ENCODE measurements at regions not wholly inside any gene's neighbourhood (a gene's known extent, or its start where the extent isn't known, plus 50 kb on each side); places are given as distances from the start of the nearest gene placed in this dataset.

GRCh38 chr5:156197042-156197635 lies 129.8 kb upstream of the SGCD start:
- H3K27ac ChIP-seq, result no peak overlapping the region
- TF ChIP-seq POLR2A (IDR thresholded peaks at IDR 0.05) (no peak), CTCF (IDR thresholded peaks at IDR 0.05 in 4 of 5, conservative IDR thresholded peaks at IDR 0.05 in 1 of 5) (no peak)

GRCh38 chr5:156199045-156199444 lies 127.9 kb upstream of the SGCD start:
- TF ChIP-seq POLR2A (IDR thresholded peaks at IDR 0.05) (no peak), CTCF (IDR thresholded peaks at IDR 0.05 in 4 of 5, conservative IDR thresholded peaks at IDR 0.05 in 1 of 5) (no peak)
- DNase-seq, result no peak
- no peak overlapping the region for H3K27ac ChIP-seq
- H3K4me3 ChIP-seq, result no peak overlapping the region
- H3K36me3 ChIP-seq, result no peaks in the 10 kb centered on the region
- no peaks in the 10 kb centered on the region for H3K4me1 ChIP-seq
- in situ Hi-C loops (cut with MboI; ENCODE audit: low sequenced_read_pairs in 4 of 4), result no loop called here
- intact Hi-C loops (cut with DNase I; ENCODE audit: low total_unique reads), result no loop called here
- H3K27me3 ChIP-seq, result no peaks in the 10 kb centered on the region
- ATAC-seq, result no peak
- no peaks in the 10 kb centered on the region for H3K9me3 ChIP-seq

More at GRCh38 chr5:156197042-156197635, 129.8 kb upstream of the SGCD start:
- DNase-seq (no peak), ATAC-seq (no peak)
- in situ Hi-C loops (cut with MboI; ENCODE audit: low sequenced_read_pairs in 4 of 4), result no loop called here
- Histone ChIP-seq H3K27me3 (no peaks in the 10 kb centered on the region), H3K4me3 (no peak overlapping the region), H3K4me1 (no peaks in the 10 kb centered on the region), H3K9me3 (no peaks in the 10 kb centered on the region), H3K36me3 (no peaks in the 10 kb centered on the region)
- intact Hi-C loops (cut with DNase I; ENCODE audit: low total_unique reads), result no loop called here

- intact Hi-C loops (cut with DNase I; ENCODE audit: low total_unique reads), result no loop called here
- in situ Hi-C loops (cut with MboI; ENCODE audit: low sequenced_read_pairs in 4 of 4), result no loop called here
- Histone ChIP-seq H3K27ac (no peak overlapping the region), H3K27me3 (no peaks in the 10 kb centered on the region), H3K9me3 (no peaks in the 10 kb centered on the region), H3K4me1 (no peaks in the 10 kb centered on the region), H3K4me3 (no peak overlapping the region), H3K36me3 (no peaks in the 10 kb centered on the region)
- DNase-seq (no peak), ATAC-seq (no peak)
- TF ChIP-seq POLR2A (IDR thresholded peaks at IDR 0.05) (no peak), CTCF (IDR thresholded peaks at IDR 0.05 in 4 of 5, conservative IDR thresholded peaks at IDR 0.05 in 1 of 5) (no peak)
Measured at GRCh38 chr5:156200938-156201787, 125.8 kb upstream of the SGCD start.

GRCh38 chr5:156201788-156202403 lies 125.1 kb upstream of the SGCD start:
- H3K27ac ChIP-seq, result no peak overlapping the region
- TF ChIP-seq CTCF (IDR thresholded peaks at IDR 0.05 in 4 of 5, conservative IDR thresholded peaks at IDR 0.05 in 1 of 5) (no peak), POLR2A (IDR thresholded peaks at IDR 0.05) (no peak)
- no peaks in the 10 kb centered on the region for H3K4me1 ChIP-seq
- intact Hi-C loops (cut with DNase I; ENCODE audit: low total_unique reads) (no loop called here), in situ Hi-C loops (cut with MboI; ENCODE audit: low sequenced_read_pairs in 4 of 4) (no loop called here)
- DNase-seq (no peak), ATAC-seq (peak in 1 of 2 donors; percentile 42)
- H3K4me3 ChIP-seq, result no peak overlapping the region
- no peaks in the 10 kb centered on the region for H3K27me3 ChIP-seq
- no peaks in the 10 kb centered on the region for H3K36me3 ChIP-seq
- no peaks in the 10 kb centered on the region for H3K9me3 ChIP-seq

Data from gastrocnemius medialis (tissue), 4 donors.